HL-60 (cell line): ENCODE measurements at regions not wholly inside any gene's neighbourhood (a gene's known extent, or its start where the extent isn't known, plus 50 kb on each side); places are given as distances from the start of the nearest gene placed in this dataset.

Experiments used
- CTCF ChIP-seq: IDR thresholded peaks from one replicate; pipeline ENCODE4 v1.5.1; 2011; ENCODE audit warnings: low read length, control low read depth, inconsistent platforms; ENCODE audit not compliant: insufficient read depth
- REST ChIP-seq: IDR thresholded peaks from 2 replicates; pipeline ENCODE4 v1.6.1; 2012; ENCODE audit warnings: low read depth; ENCODE audit not compliant: insufficient replicate concordance
- SPI1 ChIP-seq: IDR thresholded peaks from 2 replicates; pipeline ENCODE4 v1.6.1; 2012; ENCODE audit warnings: low read depth, mild to moderate bottlenecking, borderline replicate concordance

GRCh38 chr2:102085238-102085637 lies 57.3 kb upstream of the IL1R1 start:
- TF ChIP-seq CTCF: no peak
- no peak for TF ChIP-seq REST
- no peak for TF ChIP-seq SPI1
